ENCODE measurements at regions not wholly inside any gene's neighbourhood (a gene's known extent, or its start where the extent isn't known, plus 50 kb on each side); places are given as distances from the start of the nearest gene placed in this dataset.

DNA sequence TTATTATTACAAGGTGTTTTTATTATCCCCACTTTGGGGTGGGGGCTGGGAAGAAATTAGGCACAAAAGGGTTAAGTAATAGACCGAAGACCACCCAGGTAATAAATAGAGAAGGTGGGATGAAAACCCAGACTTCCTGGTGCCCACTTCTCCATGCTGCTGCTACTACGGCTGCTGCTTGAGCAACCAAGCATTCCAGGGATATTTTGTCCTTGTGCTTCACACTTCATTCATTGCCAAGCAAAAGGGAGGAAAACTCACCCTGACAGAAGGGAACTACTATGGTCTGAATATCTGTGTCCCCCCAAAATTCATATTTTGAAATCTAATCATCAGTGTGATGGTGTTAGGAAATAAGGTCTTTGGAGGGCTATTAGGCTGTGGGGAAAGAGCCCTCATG, 470.9 kb upstream of the API5 start:
- H3K4me1 Mint-ChIP-seq (ENCODE audit: low read depth, unreplicated experiment): no peaks in the 10 kb centered on the region
- no peak overlapping the region for H3K4me3 Mint-ChIP-seq (ENCODE audit: unreplicated experiment)
- no peak overlapping the region for H3K4me2 ChIP-seq (ENCODE audit: low read length)

GRCh38 chr11:42841556-42841955, 470.2 kb upstream of the API5 start:
- Histone ChIP-seq H3K36me3 (ENCODE audit: insufficient read depth, low read length) (no peaks in the 10 kb centered on the region), H3K4me1 (ENCODE audit: insufficient read depth, low read length) (no peaks in the 10 kb centered on the region), H3K27me3 (ENCODE audit: insufficient read depth, low read length) (no peaks in the 10 kb centered on the region), H3K9ac (ENCODE audit: low read length) (no peak overlapping the region), H3K4me3 (ENCODE audit: insufficient read depth, low read depth, low read length) (no peak overlapping the region), H4K20me1 (ENCODE audit: insufficient read depth, low read length) (no peaks in the 10 kb centered on the region), H3K79me2 (ENCODE audit: insufficient read depth, low read length) (no peaks in the 10 kb centered on the region), H2AFZ (ENCODE audit: low read depth, low read length) (no peak overlapping the region), H3K27ac (ENCODE audit: low read depth, low read length) (no peak overlapping the region), H3K4me2 (ENCODE audit: low read length) (no peak overlapping the region), H3K9me3 (ENCODE audit: insufficient read depth, low read depth, low read length) (no peaks in the 10 kb centered on the region)
- no peaks in the 10 kb centered on the region for H3K4me1 Mint-ChIP-seq (ENCODE audit: low read depth, unreplicated experiment)
- no peak overlapping the region for H3K27ac Mint-ChIP-seq (ENCODE audit: unreplicated experiment)
- no peak for TF ChIP-seq EZH2 (IDR thresholded peaks at IDR 0.05; ENCODE audit: insufficient read depth, low read length)
- TF ChIP-seq, protein P1, sequence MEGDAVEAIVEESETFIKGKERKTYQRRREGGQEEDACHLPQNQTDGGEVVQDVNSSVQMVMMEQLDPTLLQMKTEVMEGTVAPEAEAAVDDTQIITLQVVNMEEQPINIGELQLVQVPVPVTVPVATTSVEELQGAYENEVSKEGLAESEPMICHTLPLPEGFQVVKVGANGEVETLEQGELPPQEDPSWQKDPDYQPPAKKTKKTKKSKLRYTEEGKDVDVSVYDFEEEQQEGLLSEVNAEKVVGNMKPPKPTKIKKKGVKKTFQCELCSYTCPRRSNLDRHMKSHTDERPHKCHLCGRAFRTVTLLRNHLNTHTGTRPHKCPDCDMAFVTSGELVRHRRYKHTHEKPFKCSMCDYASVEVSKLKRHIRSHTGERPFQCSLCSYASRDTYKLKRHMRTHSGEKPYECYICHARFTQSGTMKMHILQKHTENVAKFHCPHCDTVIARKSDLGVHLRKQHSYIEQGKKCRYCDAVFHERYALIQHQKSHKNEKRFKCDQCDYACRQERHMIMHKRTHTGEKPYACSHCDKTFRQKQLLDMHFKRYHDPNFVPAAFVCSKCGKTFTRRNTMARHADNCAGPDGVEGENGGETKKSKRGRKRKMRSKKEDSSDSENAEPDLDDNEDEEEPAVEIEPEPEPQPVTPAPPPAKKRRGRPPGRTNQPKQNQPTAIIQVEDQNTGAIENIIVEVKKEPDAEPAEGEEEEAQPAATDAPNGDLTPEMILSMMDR (IDR thresholded peaks at IDR 0.05; ENCODE audit: insufficient read depth, low read depth, low read length): no peak
- H3K36me3 Mint-ChIP-seq (ENCODE audit: low read depth, unreplicated experiment): no peaks in the 10 kb centered on the region
- H3K4me3 Mint-ChIP-seq (ENCODE audit: unreplicated experiment): no peak overlapping the region
- no peak for FAIRE-seq
- no peak for DNase-seq (ENCODE audit: low read depth)
- H3K27me3 Mint-ChIP-seq (ENCODE audit: low read depth, unreplicated experiment): no peaks in the 10 kb centered on the region
- H3K9me3 Mint-ChIP-seq (ENCODE audit: unreplicated experiment): peaks cover 4% of the 10 kb centered on the region

More for the DNA sequence above, 470.9 kb upstream of the API5 start:
- H3K36me3 ChIP-seq (ENCODE audit: insufficient read depth, low read length): no peaks in the 10 kb centered on the region
- no peaks in the 10 kb centered on the region for H3K9me3 ChIP-seq (ENCODE audit: insufficient read depth, low read depth, low read length)
- TF ChIP-seq, protein P1 (IDR thresholded peaks at IDR 0.05; ENCODE audit: insufficient read depth, low read depth, low read length): no peak
- no peak for TF ChIP-seq EZH2 (IDR thresholded peaks at IDR 0.05; ENCODE audit: insufficient read depth, low read length)
- H3K9me3 Mint-ChIP-seq (ENCODE audit: unreplicated experiment): peaks cover 4% of the 10 kb centered on the region
- no peaks in the 10 kb centered on the region for H3K4me1 ChIP-seq (ENCODE audit: insufficient read depth, low read length)
- H3K9ac ChIP-seq (ENCODE audit: low read length): no peak overlapping the region
- no peaks in the 10 kb centered on the region for H3K27me3 ChIP-seq (ENCODE audit: insufficient read depth, low read length)
- no peak overlapping the region for H3K27ac ChIP-seq (ENCODE audit: low read depth, low read length)
- H3K4me3 ChIP-seq (ENCODE audit: insufficient read depth, low read depth, low read length): no peak overlapping the region
- DNase-seq (ENCODE audit: low read depth) (no peak), FAIRE-seq (no peak)
- no peaks in the 10 kb centered on the region for H3K79me2 ChIP-seq (ENCODE audit: insufficient read depth, low read length)
- H3K27me3 Mint-ChIP-seq (ENCODE audit: low read depth, unreplicated experiment): no peaks in the 10 kb centered on the region
- no peak overlapping the region for H3K27ac Mint-ChIP-seq (ENCODE audit: unreplicated experiment)
- no peaks in the 10 kb centered on the region for H3K36me3 Mint-ChIP-seq (ENCODE audit: low read depth, unreplicated experiment)
- no peak overlapping the region for H2AFZ ChIP-seq (ENCODE audit: low read depth, low read length)
- H4K20me1 ChIP-seq (ENCODE audit: insufficient read depth, low read length): no peaks in the 10 kb centered on the region

DNA sequence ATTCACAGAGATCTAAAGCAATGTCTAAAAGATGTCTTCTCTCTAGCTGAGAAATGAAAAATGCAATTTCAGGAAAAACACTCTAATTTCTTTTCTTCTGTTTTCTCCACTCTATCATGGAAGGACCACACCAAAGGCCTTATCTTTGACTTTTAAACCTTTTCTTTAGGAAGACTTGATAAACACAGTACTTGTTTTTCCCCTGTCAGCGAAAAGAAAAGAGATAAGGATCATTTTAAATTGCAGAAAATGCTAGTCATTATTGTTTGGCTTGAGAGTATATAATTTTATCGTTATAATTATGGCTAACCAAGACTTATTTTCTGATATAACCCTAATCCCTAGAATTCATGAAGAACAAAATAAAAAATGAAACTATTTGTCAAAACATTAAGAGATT, 462.4 kb upstream of the API5 start:
- H3K4me3 Mint-ChIP-seq (ENCODE audit: unreplicated experiment): no peak overlapping the region
- FAIRE-seq: no peak
- no peaks in the 10 kb centered on the region for H3K4me1 Mint-ChIP-seq (ENCODE audit: low read depth, unreplicated experiment)

More for the DNA sequence above, 462.4 kb upstream of the API5 start:
- Histone ChIP-seq H3K9ac (ENCODE audit: low read length) (no peak overlapping the region), H3K4me1 (ENCODE audit: insufficient read depth, low read length) (no peaks in the 10 kb centered on the region), H3K9me3 (ENCODE audit: insufficient read depth, low read depth, low read length) (no peaks in the 10 kb centered on the region), H3K4me2 (ENCODE audit: low read length) (no peak overlapping the region), H2AFZ (ENCODE audit: low read depth, low read length) (no peak overlapping the region), H3K79me2 (ENCODE audit: insufficient read depth, low read length) (no peaks in the 10 kb centered on the region), H3K27me3 (ENCODE audit: insufficient read depth, low read length) (no peaks in the 10 kb centered on the region), H3K27ac (ENCODE audit: low read depth, low read length) (no peak overlapping the region), H3K4me3 (ENCODE audit: insufficient read depth, low read depth, low read length) (no peak overlapping the region), H3K36me3 (ENCODE audit: insufficient read depth, low read length) (no peaks in the 10 kb centered on the region), H4K20me1 (ENCODE audit: insufficient read depth, low read length) (no peaks in the 10 kb centered on the region)
- Mint-ChIP-seq H3K9me3 (ENCODE audit: unreplicated experiment) (peaks cover 3% of the 10 kb centered on the region), H3K36me3 (ENCODE audit: low read depth, unreplicated experiment) (no peaks in the 10 kb centered on the region), H3K27ac (ENCODE audit: unreplicated experiment) (no peak overlapping the region), H3K27me3 (ENCODE audit: low read depth, unreplicated experiment) (no peaks in the 10 kb centered on the region)
- TF ChIP-seq EZH2 (IDR thresholded peaks at IDR 0.05; ENCODE audit: insufficient read depth, low read length): no peak
- TF ChIP-seq, protein P1 (IDR thresholded peaks at IDR 0.05; ENCODE audit: insufficient read depth, low read depth, low read length): no peak
- no peak for DNase-seq (ENCODE audit: low read depth)
